Stimulated activated CD4-positive, alpha-beta T cell treated with anti-CD3 and anti-CD28 coated beads, Interleukin-1b, Interleukin-23, amount 100 ng/mL, for 24 hours (primary cell): ENCODE measurements at regions not wholly inside any gene's neighbourhood (a gene's known extent, or its start where the extent isn't known, plus 50 kb on each side); places are given as distances from the start of the nearest gene placed in this dataset.
"Not testable (repeated sequence)": the region's sequence is repeated elsewhere in the genome, so short reads cannot be mapped to it uniquely, and the experiment has no call there.

Experiments used
- DNase-seq, 4 experiments: peaks; one replicate each; pipeline ENCODE4 v3.0.0-alpha.2; 2020; ENCODE audit warnings: low read depth in 4 of 4, low spot score in 1 of 4

DNA sequence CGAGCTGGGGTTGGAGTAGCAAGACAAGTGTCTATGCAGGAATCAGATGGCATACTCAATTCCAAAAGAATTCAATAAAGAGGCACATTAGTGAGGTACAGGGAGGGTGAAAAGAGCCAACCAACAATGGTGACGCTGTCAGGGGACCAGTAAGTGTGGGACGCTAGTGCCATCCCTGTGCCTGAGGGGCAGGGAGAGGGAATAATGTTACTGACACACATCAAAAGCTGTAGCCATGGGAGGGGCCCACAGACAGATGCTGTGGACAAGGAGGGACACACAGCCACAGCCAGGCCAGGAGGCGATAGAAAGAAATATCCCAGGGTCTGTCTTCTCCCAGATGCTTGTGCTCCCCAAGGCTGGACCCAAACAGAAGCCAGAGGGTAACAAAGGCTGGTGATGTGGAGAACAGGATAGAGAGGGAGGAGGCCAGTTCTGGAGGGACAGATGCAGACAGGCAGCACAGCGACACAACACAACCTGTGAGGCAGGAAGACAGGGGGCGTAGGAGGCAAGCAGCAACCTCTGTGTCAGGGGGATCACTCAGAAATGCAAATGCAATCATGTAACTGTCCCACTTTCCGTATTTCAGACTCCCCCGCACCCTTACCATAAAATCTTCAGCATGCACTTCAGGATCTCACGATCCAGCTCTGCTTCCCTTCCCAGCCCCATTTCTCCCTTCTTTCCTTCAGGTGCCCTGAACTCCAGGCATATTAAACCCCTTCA lies 240.5 kb upstream of the FZD8 start:
- no peak for DNase-seq

DNA sequence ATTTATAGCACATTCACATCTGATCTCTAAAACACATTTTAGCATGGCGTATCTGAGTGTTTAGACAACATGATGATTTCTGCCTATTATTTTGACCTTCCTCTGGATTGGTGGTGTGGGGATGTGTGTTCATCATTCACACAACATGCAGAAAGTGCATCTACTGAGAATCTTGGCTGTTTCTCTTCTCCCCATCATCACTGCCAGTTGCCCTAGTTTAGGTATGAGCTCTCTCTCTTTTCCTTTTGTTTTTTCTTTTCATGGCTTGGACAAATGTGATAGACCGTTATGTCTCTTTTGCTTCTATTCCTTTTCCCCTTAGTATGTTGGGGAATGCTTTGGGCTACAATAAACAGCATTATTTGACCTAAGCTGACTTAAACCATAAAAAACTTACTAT lies 239.2 kb upstream of the FZD8 start:
- no peak for DNase-seq

DNA sequence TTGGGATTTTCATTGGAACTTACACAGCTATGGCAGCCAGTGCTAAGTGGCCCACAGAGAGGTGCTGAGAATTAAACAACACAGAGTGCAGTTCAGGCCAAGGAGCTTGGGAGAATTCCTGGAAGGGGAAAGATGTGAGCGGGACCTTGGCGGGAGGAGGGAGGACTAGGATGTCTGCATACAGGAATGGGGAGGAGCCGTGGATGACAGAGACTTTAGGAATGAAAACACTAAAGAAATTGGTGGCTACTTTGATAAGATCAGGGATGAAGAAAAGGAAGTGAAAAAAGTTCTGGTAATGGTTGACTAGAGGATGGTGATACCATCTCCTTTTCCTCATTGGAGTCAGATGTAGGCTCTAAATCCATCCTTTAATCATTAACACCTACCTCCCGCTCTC lies 234.2 kb upstream of the FZD8 start:
- DNase-seq = no peak

DNA sequence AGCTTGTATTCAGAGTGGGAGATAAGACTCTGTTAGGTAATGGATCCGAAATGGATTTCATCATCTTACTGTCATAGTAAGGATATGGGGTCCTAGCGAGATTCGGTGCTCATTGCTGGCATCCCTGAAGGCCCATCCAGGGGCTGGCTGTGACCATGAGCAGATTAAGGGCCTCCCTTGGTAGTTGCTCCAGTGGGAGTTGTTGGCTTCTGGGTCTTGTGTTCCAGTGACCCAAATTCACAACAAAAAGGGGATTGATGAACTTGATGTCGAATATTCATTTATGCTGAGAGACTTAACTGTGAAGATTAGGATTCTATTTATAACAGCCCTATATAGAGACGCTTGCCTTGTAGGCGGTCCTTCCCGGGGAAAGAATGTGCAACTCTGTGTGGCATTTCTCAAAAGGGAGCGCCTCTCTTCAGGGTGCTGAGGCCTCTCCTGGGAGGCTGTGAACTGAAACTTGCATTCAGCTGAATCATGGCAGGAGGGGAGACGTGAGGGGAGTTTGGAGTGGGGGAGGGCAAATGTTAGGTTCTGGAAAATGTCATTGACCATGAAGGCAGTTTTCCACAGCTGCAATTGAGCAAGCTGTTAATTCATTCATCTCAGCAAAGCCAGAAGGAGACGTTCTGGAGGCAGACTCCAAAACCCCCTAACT lies 233.1 kb upstream of the FZD8 start:
- DNase-seq = no peak

DNA sequence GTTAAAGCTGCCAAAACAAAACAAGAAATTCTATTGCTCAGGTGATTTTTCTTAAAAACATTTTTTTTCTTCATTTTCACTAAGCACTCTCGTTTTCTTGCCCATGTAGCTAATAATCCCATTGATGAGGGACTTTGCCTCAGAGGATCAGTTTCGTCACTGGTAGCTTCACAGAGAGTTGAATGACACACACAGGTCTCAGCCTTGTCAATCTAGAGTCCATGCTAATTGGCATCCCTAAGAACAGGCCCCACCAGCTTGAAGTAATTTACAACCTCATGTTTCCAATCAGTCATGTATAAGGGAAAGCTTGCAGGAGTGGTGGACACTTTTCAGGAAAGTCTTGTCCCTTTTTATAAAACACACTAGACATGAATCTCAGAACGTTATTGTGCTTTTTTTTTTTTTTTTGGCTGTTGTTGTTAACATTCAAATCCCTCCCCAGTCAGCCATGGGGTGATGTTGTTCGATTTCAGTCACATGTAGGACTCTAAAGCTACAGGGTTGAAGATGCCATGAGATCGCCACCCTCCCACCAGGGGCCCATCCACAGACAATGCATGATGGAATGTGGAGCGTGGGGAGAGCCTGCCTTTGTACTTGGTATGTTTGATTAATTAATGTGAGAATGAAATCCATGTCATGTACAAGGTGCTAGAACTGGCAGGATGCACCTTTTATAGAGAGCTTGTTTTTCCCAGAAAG lies 232.4 kb upstream of the FZD8 start:
- DNase-seq = no peak

DNA sequence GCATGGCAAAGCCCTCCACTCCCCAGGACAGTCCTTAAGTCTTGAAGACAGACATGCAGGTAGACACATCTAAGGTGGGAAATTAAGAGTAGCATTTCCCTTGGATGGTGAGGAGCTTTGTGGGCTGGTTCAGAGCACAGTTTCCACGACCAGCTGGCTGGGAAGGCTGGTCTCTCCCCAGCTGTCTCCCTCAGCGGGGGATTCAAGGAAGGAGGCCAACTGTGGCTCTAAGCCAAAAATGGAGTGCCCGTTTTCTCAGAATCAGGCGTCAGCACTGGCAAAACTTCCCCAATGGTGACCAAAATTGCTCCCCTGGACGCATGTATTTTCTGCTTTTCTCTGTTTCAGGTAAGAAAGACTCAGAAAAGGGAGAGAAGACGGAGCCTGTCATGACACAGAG lies 230.6 kb upstream of the FZD8 start:
- DNase-seq = no peak

DNA sequence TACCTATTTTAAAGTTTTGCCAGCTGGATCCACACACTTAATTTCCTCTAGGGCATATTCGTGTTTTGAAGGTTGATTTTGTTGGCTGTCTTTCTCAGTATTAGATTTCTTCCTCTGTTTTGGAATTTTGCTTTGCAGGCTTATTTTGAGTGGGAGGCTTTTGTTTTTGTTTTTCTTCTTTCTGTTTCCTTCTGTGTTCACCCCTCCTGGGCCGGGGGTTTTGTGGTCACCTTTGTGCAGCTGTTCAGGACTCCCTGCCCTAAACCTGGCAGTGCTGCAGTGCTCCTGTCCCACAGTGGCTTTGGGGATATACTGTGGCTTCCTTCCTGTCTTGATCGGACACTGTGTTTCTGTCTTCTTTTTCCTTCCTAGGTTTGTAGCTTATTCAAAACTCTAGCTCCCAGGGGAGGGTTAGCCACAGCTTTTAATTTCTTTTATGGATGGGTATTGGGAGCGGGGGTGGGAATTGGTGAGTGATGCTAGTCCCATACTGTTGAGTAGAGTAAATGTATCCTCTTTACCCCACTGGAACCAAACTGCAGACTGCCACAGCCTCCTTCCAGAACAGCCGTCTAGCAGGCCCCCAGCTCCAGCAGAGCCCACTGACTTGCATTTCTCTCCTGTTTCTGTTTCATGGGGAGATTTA lies 228.7 kb upstream of the FZD8 start:
- DNase-seq = no peak

DNA sequence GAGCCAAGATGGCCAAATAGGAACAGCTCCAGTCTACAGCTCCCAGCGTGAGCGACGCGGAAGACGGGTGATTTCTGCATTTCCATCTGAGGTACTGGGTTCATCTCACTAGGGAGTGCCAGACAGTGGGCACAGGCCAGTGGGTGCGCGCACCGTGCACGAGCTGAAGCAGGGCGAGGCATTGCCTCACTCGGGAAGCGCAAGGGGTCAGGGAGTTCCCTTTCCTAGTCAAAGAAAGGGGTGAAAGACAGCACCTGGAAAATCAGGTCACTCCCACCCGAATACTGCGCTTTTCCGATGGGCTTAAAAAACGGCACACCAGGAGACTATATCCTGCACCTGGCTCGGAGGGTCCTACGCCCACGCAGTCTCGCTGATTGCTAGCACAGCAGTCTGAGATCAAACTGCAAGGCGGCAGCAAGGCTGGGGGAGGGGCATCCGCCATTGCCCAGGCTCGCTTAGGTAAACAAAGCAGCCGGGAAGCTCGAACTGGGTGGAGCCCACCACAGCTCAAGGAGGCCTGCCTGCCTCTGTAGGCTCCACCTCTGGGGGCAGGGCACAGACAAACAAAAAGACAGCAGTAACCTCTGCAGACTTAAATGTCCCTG lies 216.7 kb upstream of the FZD8 start:
- not testable (repeated sequence) for DNase-seq

DNA sequence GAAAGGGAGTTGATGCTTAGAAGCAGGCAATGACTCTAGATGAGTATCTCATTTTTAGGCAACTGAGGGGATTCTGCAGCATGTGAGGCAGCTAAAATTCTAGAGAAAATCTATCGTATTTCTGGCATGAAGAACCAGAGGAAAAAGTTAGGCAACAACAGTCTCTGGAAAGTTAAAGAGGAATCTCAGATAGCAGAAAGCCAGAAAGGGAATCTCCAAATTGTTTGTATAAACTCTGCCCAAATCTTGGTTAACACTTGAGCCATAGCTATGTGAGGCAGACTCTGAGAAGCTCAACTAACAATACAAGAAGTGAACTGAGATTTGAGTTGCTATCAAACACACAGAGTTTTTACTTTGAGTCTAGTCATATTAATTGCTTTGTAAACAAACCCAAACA lies 215.8 kb upstream of the FZD8 start:
- no peak for DNase-seq

DNA sequence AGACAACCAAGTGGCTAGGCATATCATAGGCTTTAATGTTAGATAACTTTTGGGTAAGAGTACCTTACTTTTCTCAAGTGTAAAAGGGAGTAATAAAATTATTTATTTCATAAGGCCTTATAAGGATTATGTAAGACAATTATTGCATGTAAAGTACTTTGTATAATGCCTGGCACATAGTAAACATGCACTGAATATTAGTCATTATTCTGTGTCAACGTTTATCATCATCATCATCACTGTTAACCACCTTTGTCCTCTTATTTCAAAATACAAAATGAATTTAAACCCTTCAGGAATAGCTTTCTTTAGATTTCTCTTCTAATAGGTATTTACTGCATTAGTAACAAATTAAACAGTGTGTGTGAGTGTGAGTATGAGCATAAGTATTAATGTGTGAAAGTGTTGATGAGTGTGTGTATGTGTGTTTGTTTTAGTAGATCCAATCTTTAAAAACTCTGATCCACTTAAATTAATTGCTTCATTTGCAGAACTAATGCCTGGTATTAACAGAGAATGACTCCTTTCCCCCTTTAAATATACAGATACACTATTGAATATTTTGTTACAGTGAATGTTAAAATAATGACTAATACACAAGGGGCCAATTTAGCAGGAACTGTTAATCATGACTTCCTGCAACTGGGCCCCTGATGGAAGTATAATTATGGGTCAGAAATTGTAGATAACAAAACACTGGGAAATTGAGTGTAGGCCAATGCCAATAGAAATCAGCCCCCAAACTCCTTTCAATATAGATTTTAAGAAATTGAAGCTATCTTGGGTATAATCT lies 213.3 kb upstream of the FZD8 start:
- no peak for DNase-seq

DNA sequence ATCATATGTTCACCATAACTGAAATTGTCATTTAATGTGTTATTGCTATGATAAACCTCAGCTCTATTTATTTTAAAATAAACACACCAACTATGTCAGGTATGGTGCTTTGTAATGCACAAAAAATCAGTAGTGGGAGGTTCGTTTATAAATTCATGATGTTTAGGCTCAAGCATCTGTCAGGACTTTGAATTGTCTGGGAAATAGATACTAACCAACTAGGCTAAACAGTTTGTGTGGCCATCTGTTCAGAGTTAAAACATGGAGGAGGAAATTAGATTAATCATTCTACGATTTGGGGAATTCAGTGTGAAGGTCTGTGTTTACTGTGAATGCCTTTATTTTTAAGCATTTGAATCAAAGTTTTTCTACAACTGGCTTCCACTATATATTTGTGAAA lies 212.6 kb upstream of the FZD8 start:
- no peak for DNase-seq

DNA sequence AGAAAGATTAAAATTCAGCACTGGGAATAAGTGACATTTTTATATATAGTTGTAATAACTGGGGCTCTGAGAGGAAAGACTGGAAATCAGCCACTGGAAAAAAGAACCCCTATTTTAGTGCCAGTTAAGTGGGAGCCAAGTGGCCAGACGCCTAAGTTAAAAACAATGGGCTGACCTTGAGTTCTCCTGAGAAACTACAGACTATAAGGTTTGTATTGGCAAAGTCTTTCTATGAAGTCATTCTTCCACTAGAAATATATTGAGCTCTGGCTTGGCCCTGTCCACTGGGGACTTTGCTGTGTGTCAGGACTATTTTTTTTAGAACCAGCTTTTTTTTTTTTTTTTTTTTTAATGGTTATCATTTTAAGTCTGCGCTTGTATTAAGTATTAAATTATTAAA lies 210.6 kb upstream of the FZD8 start:
- no peak for DNase-seq

DNA sequence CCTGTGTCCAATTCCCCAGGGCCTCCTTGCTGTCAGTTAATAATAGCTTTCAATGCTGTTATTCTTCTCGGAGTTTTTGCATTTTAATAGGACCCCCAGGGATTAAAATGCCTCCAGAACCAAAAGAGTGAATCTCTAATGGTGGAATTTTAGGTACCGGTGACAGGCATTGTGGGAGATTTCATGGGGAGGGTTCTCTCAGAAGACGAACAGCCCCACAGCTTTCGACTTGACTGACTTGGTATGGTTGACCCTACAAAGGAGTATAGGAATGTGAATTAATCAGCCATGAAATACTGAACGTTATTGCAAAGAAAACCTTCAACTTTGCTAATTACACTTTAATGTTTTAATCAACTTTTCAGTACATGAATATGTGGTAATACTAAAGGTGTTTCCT lies 206.3 kb upstream of the FZD8 start:
- no peak for DNase-seq

DNA sequence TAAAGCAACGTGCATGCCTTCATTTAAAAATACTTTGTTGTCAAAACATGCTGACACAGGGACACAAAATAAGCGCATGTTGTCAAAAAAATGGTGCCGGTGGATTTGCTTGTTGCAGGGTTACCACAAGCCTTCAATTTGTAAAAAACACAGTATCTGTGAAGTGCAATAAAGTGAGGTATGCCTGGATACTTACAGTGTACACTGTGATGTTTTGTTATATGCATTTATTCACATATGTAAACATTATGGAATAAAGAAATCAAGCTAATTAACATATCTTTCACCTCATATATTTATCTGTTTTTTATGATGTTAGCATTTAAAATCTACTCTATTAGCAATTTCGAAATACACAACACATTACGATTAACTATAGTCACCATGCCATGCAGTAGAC lies 202.6 kb upstream of the FZD8 start:
- no peak for DNase-seq

DNA sequence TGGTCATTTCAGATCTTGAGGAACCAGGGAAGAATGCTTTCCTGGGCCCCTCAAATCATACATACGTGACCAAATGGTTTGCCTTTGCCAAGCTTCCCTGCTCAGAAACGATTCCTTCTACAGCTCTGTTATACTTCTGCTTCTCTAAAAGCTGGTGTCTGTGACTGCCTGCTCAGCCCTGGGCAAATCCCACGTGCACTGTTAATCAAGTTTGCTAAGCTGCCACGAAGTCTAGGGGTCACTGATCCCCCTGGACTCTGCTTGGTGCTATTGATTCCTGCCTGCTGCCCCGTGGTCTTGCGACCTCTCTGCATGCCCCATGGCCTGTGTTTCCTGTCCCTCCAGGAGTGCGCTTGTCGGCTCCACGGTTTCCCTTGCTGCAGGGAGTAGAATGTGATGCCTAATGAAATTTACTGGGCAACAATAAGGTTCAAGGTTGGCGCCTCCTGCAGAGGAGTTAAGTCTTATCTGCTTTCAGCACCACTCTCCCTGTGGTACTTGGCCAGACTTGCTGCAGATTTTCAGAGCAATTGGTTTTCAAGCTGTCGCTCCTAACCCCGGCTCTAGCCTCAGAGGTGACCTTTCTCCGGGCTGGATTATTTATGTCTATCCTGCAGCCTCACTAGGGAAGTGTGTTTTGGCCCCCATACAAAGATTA lies 201.6 kb upstream of the FZD8 start:
- no peak for DNase-seq

DNA sequence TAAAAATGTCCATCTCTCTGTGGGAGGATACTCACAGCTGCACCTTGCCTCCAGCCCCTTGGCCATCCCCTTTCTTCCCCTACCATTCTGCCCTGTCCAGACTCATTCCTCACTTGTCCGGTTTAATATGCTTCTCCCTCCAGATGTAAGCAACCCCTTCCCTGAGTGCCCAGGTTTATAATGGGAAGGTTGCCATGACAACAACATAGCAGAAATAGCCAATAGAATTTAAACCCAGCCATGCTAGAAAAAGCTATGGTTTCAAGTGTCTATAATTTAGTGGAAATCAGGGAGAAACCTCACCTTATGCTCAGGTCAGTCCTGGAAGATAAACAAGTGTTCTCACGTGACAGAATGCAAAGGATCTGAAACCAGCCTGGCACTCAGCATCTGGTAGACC lies 196.0 kb upstream of the FZD8 start:
- DNase-seq = no peak

DNA sequence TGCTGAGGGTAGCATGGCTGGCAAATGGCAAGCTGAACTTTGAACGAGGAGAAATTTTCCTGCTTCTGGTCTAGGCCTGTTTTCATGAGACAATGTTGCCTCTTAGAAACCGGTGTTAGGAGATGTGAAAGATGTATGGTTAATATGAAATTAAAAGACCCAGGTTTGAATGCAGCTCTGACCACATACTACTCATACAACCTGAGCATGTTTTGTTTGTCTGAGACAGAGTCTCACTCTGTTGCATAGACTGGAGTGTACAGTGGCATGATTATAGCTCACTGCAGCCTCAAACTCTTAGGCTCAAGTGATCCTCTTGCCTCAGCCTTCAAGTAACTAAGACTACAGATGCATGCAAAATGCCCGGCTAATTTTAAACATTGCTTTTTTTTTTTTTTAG lies 193.4 kb upstream of the FZD8 start:
- no peak for DNase-seq

DNA sequence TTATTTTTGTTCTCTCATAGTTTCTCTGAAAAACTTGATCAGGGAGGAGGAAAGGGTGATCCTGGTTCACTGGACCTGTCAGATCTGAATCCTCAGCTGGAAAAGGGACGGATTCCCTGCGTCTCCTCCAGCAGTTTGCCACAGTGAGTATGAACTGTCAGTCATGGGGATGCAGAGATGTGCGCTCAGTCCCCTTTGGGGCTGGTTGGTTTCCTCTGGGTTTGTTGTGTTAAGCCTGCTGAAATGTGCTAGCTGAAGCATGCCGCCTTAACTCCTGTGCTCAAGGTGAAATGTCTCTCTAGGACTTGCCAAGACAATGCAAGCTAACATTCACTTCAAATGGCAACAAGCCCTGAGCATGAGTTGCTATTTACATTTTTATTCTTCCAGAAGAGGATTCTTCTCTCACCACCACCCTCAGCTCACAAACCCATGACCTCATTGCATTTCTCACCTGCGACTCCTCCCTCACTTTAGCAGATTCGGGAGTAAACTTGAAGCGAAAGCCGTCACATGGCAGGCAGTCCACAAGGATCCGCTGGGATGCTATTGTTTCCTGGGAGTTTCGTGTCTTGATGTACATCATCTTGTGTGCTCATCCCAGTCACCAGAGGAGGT lies 192.9 kb upstream of the FZD8 start:
- DNase-seq = no peak

DNA sequence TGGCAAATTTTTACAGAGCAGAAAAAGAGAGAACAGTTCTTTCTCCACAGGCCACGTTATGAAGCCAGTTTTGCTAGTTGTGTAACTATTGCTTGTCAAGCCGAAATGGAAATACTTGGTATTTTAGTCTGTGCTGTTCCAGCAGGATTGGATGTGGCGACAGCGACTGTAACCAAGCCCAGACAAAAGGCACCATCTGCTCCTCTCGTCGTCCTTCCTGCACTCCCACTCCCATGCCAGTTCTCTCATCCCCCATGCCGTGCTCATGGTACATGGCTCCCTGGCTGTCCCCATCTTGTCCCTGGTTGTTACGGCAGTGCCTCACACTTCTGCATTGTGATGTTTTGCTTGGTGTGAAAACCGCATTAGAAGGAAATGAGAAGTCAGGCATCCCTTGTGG lies 185.7 kb upstream of the FZD8 start:
- no peak for DNase-seq

DNA sequence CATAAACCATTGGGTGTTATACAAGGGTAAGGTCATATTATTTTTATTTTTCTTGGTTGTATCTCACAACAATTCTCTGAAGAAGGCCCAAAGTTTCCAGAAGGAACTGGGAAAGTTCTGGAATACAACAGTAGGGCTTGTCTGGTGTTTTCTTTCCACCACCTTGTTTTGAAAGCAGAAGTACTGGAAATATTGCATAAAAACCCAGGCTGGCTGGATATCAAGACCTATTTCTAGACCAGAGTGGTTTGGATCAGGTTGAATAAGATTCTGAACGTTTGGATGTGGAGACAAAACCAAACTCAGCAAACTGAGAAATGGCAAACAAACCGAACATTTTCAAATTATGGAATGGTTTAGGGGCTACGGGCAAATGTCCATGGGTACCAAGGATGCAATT lies 182.6 kb upstream of the FZD8 start:
- DNase-seq = no peak
